HepG2 (cell line): ENCODE measurements at regions not wholly inside any gene's neighbourhood (a gene's known extent, or its start where the extent isn't known, plus 50 kb on each side); places are given as distances from the start of the nearest gene placed in this dataset.

Experiments used
- ATAC-seq: fragments of 200-7000 bp; cut with Tn5 transposase; 3 replicates; pipeline ENCODE4 v1.9.1; 2020; ENCODE audit warnings: mild to moderate bottlenecking, moderate library complexity
- BruUV-seq: library from RNA; stranded (reverse); fragments of 400-500 nt; replicated peaks from 2 replicates; lab custom pipeline; 2021; lab: Mats Ljungman, UMichigan
- CTCF ChIA-PET: fragments of 300-600 bp; formaldehyde crosslinking; extraction: SDS; loops from one replicate; lab custom pipeline; 2021; ENCODE audit warnings: low total read pairs, inconsistent platforms, low intra/inter-chr PET ratio; lab: Yijun Ruan, JAX
- POLR2A ChIA-PET: fragments of 350-600 bp; sonication (Branson Sonifier 250); formaldehyde crosslinking; loops from one replicate; lab custom pipeline; 2020; ENCODE audit warnings: antibody characterized with exemption, inconsistent platforms; lab: Yijun Ruan, JAX
- DNase-seq: peaks from one replicate; pipeline ENCODE4 v3.0.0-alpha.2; 2015; ENCODE audit warnings: low spot score
- FAIRE-seq: peaks from 3 replicates; lab custom pipeline; 2011; peaks lifted over from hg19 to GRCh38; lab: Jason Lieb, UNC
- H2AFZ ChIP-seq: one replicate; pipeline ENCODE4 v1.6.1; 2011; ENCODE audit warnings: low read length, inconsistent platforms
- H3K27ac ChIP-seq: fragments of 300-600 bp; 3 replicates; pipeline ENCODE4 v1.8.0; 2011; ENCODE audit warnings: mixed run types, mild to moderate bottlenecking, mixed read lengths, low read length, inconsistent platforms; ENCODE audit not compliant: insufficient read depth; ENCODE audit errors: extremely low read length
- H3K27me3 ChIP-seq, 2 experiments: fragments of 200-600 bp in 1 of 2; 2 replicates in 1 of 2; 3 replicates in 1 of 2; pipeline versions ENCODE4 v1.6.0 to v1.8.0; 2011; ENCODE audit warnings: low read length in 2 of 2, mild to moderate bottlenecking in 2 of 2, moderate library complexity in 2 of 2, inconsistent platforms in 1 of 2; ENCODE audit not compliant: insufficient read depth in 2 of 2, control insufficient read depth in 1 of 2
- H3K36me3 ChIP-seq, 2 experiments: fragments of 200-600 bp in 1 of 2; replicated peaks in 1 of 2; 2 replicates in 1 of 2; 3 replicates in 1 of 2; pipeline versions ENCODE4 v1.5.1 to v1.8.0; 2011; ENCODE audit warnings: low read length in 2 of 2, inconsistent platforms in 1 of 2; ENCODE audit not compliant: insufficient read depth in 2 of 2, control insufficient read depth in 1 of 2
- H3K4me1 ChIP-seq: 2 replicates; pipeline ENCODE4 v1.5.1; 2012; ENCODE audit warnings: low read length, inconsistent platforms; ENCODE audit not compliant: insufficient read depth
- H3K4me2 ChIP-seq: 2 replicates; pipeline ENCODE4 v1.6.0; 2011; ENCODE audit warnings: low read depth, low read length, inconsistent platforms
- H3K4me3 ChIP-seq, 3 experiments: fragments of 200-600 bp in 1 of 3; sonication (generic), shearing (Covaris generic) in 1 of 3; replicated peaks in 1 of 3; 2 replicates each; pipeline ENCODE4 v1.5.1; 2011 to 2016; ENCODE audit warnings: low read length in 3 of 3, inconsistent platforms in 2 of 3, low read depth in 2 of 3, mild to moderate bottlenecking in 2 of 3, control low read depth in 1 of 3, mixed read lengths in 1 of 3; ENCODE audit not compliant: insufficient read depth in 1 of 3
- H3K79me2 ChIP-seq: one replicate; pipeline ENCODE4 v1.6.1; 2011; ENCODE audit warnings: low read length, inconsistent platforms; ENCODE audit not compliant: insufficient read depth
- H3K9ac ChIP-seq: 2 replicates; pipeline ENCODE4 v1.6.0; 2011; ENCODE audit warnings: mild to moderate bottlenecking, low read depth, low read length, inconsistent platforms; ENCODE audit not compliant: insufficient read depth
- H3K9me3 ChIP-seq: 2 replicates; pipeline ENCODE4 v1.5.1; 2012; ENCODE audit warnings: mild to moderate bottlenecking, low read length
- H4K20me1 ChIP-seq: 2 replicates; pipeline ENCODE4 v1.6.0; 2011; ENCODE audit warnings: inconsistent platforms, mild to moderate bottlenecking, low read length, moderate library complexity; ENCODE audit not compliant: insufficient read depth
- ARNTL ChIP-seq: sonication (generic); formaldehyde crosslinking; IDR thresholded peaks from 2 replicates; pipeline ENCODE4 v1.4.0; 2020; ENCODE audit warnings: mild to moderate bottlenecking, missing genetic modification reagents
- CBX2 ChIP-seq, 2 experiments: fragments of 200-600 bp in 1 of 2; sonication (generic); formaldehyde crosslinking in 1 of 2; IDR thresholded peaks; 2 replicates each; pipeline versions ENCODE4 v1.7.0 to v1.8.1; 2018 to 2022; ENCODE audit warnings: low read depth in 2 of 2, low read length in 1 of 2, mild to moderate bottlenecking in 1 of 2, missing genetic modification reagents in 1 of 2
- HDAC1 ChIP-seq: sonication (generic); formaldehyde crosslinking; IDR thresholded peaks from 2 replicates; pipeline ENCODE4 v1.5.1; 2020; ENCODE audit warnings: mild to moderate bottlenecking, missing genetic modification reagents
- HNRNPK ChIP-seq: fragments of 200-400 bp; formaldehyde crosslinking; IDR thresholded peaks from 2 replicates; pipeline ENCODE4 v1.6.1; 2018; ENCODE audit warnings: low read length, low read depth, moderate library complexity, mild to moderate bottlenecking; ENCODE audit not compliant: poor library complexity, severe bottlenecking
- IKZF4 ChIP-seq: sonication (generic); formaldehyde crosslinking; IDR thresholded peaks from 2 replicates; pipeline ENCODE4 v1.5.1; 2020; ENCODE audit warnings: borderline replicate concordance, mild to moderate bottlenecking, low read depth, missing genetic modification reagents; ENCODE audit errors: not compliant biosample characterization
- MBNL3 ChIP-seq: fragments of 250-450 bp; sonication (Bioruptor Pico); conservative IDR thresholded peaks from 2 replicates; pipeline ENCODE4 v1.8.0; 2022; ENCODE audit warnings: mild to moderate bottlenecking, inconsistent platforms
- NCOA5 ChIP-seq: sonication (generic); formaldehyde crosslinking; IDR thresholded peaks from 2 replicates; pipeline ENCODE4 v1.4.0; 2020; ENCODE audit warnings: missing genetic modification reagents
- SIX1 ChIP-seq: sonication (generic); formaldehyde crosslinking; IDR thresholded peaks from 2 replicates; pipeline ENCODE4 v1.4.0; 2020; ENCODE audit warnings: missing genetic modification reagents, borderline replicate concordance
- TBL1XR1 ChIP-seq: fragments of 150-350 bp; IDR thresholded peaks from 2 replicates; pipeline ENCODE4 v1.6.1; 2014; ENCODE audit warnings: borderline replicate concordance, low read length; ENCODE audit not compliant: partially characterized antibody
- ZNF225 ChIP-seq: sonication (generic); formaldehyde crosslinking; IDR thresholded peaks from 2 replicates; pipeline ENCODE4 v1.4.0; 2020; ENCODE audit warnings: mild to moderate bottlenecking, missing genetic modification reagents
- ZNF24 ChIP-seq: fragments of 450-650 bp; IDR thresholded peaks from 2 replicates; pipeline ENCODE4 v1.6.1; 2017; ENCODE audit warnings: antibody characterized with exemption, mild to moderate bottlenecking
- ZNF33B ChIP-seq: sonication (generic); formaldehyde crosslinking; IDR thresholded peaks from 2 replicates; pipeline ENCODE4 v1.5.1; 2020; ENCODE audit warnings: mild to moderate bottlenecking, missing genetic modification reagents
- ZNF34 ChIP-seq: sonication (generic); formaldehyde crosslinking; IDR thresholded peaks from 2 replicates; pipeline ENCODE4 v1.4.0; 2020; ENCODE audit warnings: mild to moderate bottlenecking, missing genetic modification reagents, borderline replicate concordance
- ZNF441 ChIP-seq: sonication (generic); formaldehyde crosslinking; IDR thresholded peaks from 2 replicates; pipeline ENCODE4 v1.7.0; 2021; ENCODE audit warnings: missing genetic modification reagents, borderline replicate concordance
- ZNF883 ChIP-seq: sonication (generic); formaldehyde crosslinking; IDR thresholded peaks from 2 replicates; pipeline ENCODE4 v1.5.1; 2020; ENCODE audit warnings: mild to moderate bottlenecking, missing genetic modification reagents; ENCODE audit errors: not compliant biosample characterization
- ZNF891 ChIP-seq: sonication (generic); formaldehyde crosslinking; IDR thresholded peaks from 2 replicates; pipeline ENCODE4 v1.5.0; 2020; ENCODE audit warnings: mild to moderate bottlenecking, missing genetic modification reagents
- WGBS: methylation state at CpG from one replicate; pipeline ENCODE4 v1.1.6; 2017; ENCODE audit warnings: low lambda C conversion rate; 5-methylcytosine and 5-hydroxymethylcytosine counted together
- in situ Hi-C: cut with HindIII; loops from 2 replicates; pipeline ENCODE4 v1.10.0; 2017; ENCODE audit warnings: low pct_unique_long_range_greater_than_20kb; ENCODE audit not compliant: extremely low pct_ligation_motif_present
- intact Hi-C: fragments of 100-400 bp; cut with micrococcal nuclease; formaldehyde crosslinking; loops from one replicate; pipeline ENCODE4 v1.10.0; 2022; ENCODE audit not compliant: unreplicated experiment
- TF ChIP-seq, protein P1 (sequence below): sonication (generic); formaldehyde crosslinking; IDR thresholded peaks from 2 replicates; pipeline ENCODE4 v1.5.0; 2020; ENCODE audit warnings: mild to moderate bottlenecking, missing genetic modification reagents, moderate library complexity
- TF ChIP-seq, protein P2 (sequence below): sonication (generic); formaldehyde crosslinking; IDR thresholded peaks from 2 replicates; pipeline ENCODE4 v1.8.0; 2022; ENCODE audit warnings: mild to moderate bottlenecking, missing genetic modification reagents, moderate library complexity

DNA sequence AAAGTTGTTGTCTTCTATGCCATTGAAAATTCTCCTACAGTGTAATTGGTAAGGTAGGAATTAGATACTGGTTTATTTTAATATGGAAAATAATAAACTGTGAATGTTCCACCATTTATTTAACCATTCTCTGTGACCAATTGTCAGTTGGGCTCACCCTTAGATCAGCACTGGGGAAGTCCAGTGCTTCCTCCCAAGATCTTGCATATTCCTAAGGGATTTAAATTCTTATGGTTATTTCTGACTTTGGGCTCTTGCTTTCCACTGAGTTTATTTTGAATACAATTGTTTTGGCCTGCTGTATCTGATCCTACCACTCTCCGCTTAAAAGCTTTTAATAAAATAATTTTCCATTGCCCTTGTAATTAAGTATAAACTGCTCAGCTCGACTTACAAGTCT lies 137.4 kb downstream of the OR2K2 start:
- ChIA-PET POLR2A (no interaction called here), CTCF (no interaction called here)
- Histone ChIP-seq H3K27me3 (no peaks in the 10 kb centered on the region; a peak in 1 of 5 replicates), H2AFZ (no peak overlapping the region), H3K9ac (no peak overlapping the region), H3K4me1 (peaks cover 9% of the 10 kb centered on the region; the same call in 1 of the 2 replicates), H3K36me3 (no peaks in the 10 kb centered on the region), H4K20me1 (no peaks in the 10 kb centered on the region), H3K27ac (no peak overlapping the region), H3K9me3 (no peaks in the 10 kb centered on the region), H3K4me3 (no peak overlapping the region), H3K4me2 (no peak overlapping the region), H3K79me2 (no peaks in the 10 kb centered on the region)
- no peak for DNase-seq
- intact Hi-C loops (no loop called here), in situ Hi-C loops (no loop called here)
- TF ChIP-seq CBX2 (IDR thresholded peaks at IDR 0.05; ENCODE audit: low read depth, low read length) = no peak
- TF ChIP-seq CBX2 (CRISPR knock-in tag; IDR thresholded peaks at IDR 0.05; ENCODE audit: low read depth) = no peak
- no peak for TF ChIP-seq ZNF33B
- TF ChIP-seq MBNL3 = no peak
- no peak for TF ChIP-seq TBL1XR1
- no peak for TF ChIP-seq SIX1
- no peak for TF ChIP-seq ZNF891
- TF ChIP-seq ZNF883 (CRISPR knock-in tag) = no peak
- no TSS peak for BruUV-seq
- FAIRE-seq = no peak
- WGBS = 16% methylated on average over 2 of the region's 2 CpGs
- ATAC-seq = no peak

DNA sequence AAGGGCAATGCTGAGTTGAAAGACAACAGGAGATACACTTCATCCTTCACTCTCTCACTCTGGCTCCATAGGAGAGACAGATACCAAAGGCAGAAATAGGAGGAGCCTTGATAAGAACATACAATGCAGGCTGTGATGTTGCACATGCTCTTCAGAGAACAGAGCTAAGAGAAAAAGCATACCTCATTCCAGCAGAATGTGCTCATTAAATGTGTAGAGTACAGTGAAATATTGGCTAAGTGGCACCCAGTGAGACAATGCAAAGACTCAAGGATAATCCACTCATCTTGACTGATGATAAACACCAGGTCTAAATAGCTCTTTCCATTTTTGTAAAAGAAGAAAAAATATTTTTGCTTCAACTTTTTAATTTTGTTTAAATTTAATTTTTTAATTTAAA lies 139.7 kb downstream of the OR2K2 start:
- TF ChIP-seq, protein P1, sequence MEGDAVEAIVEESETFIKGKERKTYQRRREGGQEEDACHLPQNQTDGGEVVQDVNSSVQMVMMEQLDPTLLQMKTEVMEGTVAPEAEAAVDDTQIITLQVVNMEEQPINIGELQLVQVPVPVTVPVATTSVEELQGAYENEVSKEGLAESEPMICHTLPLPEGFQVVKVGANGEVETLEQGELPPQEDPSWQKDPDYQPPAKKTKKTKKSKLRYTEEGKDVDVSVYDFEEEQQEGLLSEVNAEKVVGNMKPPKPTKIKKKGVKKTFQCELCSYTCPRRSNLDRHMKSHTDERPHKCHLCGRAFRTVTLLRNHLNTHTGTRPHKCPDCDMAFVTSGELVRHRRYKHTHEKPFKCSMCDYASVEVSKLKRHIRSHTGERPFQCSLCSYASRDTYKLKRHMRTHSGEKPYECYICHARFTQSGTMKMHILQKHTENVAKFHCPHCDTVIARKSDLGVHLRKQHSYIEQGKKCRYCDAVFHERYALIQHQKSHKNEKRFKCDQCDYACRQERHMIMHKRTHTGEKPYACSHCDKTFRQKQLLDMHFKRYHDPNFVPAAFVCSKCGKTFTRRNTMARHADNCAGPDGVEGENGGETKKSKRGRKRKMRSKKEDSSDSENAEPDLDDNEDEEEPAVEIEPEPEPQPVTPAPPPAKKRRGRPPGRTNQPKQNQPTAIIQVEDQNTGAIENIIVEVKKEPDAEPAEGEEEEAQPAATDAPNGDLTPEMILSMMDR (CRISPR knock-in tag) = no peak
- TF ChIP-seq ZNF24 (no peak), HNRNPK (no peak), ZNF34 (no peak), ZNF441 (no peak), HDAC1 (no peak), NCOA5 (CRISPR knock-in tag) (no peak), ARNTL (CRISPR knock-in tag) (no peak), IKZF4 (CRISPR knock-in tag) (no peak), ZNF225 (CRISPR knock-in tag) (no peak)
- TF ChIP-seq, protein P2, sequence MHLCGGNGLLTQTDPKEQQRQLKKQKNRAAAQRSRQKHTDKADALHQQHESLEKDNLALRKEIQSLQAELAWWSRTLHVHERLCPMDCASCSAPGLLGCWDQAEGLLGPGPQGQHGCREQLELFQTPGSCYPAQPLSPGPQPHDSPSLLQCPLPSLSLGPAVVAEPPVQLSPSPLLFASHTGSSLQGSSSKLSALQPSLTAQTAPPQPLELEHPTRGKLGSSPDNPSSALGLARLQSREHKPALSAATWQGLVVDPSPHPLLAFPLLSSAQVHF (CRISPR knock-in tag) = no peak
- H3K4me2 ChIP-seq = no peak overlapping the region
- H3K36me3 ChIP-seq = no peaks in the 10 kb centered on the region
- ChIA-PET POLR2A (no interaction called here), CTCF (no interaction called here)
- H2AFZ ChIP-seq = no peak overlapping the region
- FAIRE-seq (no peak), ATAC-seq (no peak), DNase-seq (no peak)
- no TSS peak for BruUV-seq
- H4K20me1 ChIP-seq = no peaks in the 10 kb centered on the region
- H3K27ac ChIP-seq = no peak overlapping the region
- H3K9me3 ChIP-seq = no peaks in the 10 kb centered on the region
- H3K27me3 ChIP-seq = no peaks in the 10 kb centered on the region
- 0 out of 2 replicates have a peak, but pooled peaks cover 1% of the 10 kb centered on the region for H3K4me1 ChIP-seq
- no peak overlapping the region for H3K9ac ChIP-seq
- no peaks in the 10 kb centered on the region for H3K79me2 ChIP-seq
- intact Hi-C loops (no loop called here), in situ Hi-C loops (no loop called here)
- H3K4me3 ChIP-seq = no peak overlapping the region
